GM19463 (cell line): ENCODE measurements at regions not wholly inside any gene's neighbourhood (a gene's known extent, or its start where the extent isn't known, plus 50 kb on each side); places are given as distances from the start of the nearest gene placed in this dataset.

Experiments used
- ATAC-seq: cut with Tn5 transposase; IDR thresholded peaks from one replicate; pipeline ENCODE4 v1.9.1; 2021; ENCODE audit warnings: mild to moderate bottlenecking, moderate library complexity; ENCODE audit not compliant: unreplicated experiment

- no peak for ATAC-seq
These were observed 1262.7 kb upstream of the MIR17HG start for GRCh38 chr13:90084684-90085290.

GRCh38 chr13:90089051-90089450 is 1258.4 kb upstream of the MIR17HG start:
- no peak for ATAC-seq

GRCh38 chr13:90091611-90092010 is 1255.9 kb upstream of the MIR17HG start:
- no peak for ATAC-seq

DNA sequence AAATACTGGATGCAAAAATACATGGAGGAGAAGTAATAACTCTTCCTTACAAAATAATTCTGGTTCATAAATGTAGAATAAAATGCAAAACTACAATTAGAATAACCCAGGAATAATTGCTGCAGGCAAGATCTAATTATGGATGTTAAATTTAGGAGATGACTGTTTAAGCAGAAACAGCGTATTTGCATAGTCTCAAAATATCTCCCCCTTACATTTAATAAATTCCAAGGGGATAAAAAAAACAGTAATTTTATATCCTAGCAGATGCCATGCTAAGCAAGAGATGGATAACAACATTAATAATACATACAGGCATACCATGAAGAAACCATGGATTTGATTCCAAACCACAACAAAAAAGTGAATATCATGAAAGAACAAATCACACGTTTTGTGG is 1253.1 kb upstream of the MIR17HG start:
- ATAC-seq, result no peak

GRCh38 chr13:90098577-90098976 is 1248.9 kb upstream of the MIR17HG start:
- ATAC-seq, result no peak

DNA sequence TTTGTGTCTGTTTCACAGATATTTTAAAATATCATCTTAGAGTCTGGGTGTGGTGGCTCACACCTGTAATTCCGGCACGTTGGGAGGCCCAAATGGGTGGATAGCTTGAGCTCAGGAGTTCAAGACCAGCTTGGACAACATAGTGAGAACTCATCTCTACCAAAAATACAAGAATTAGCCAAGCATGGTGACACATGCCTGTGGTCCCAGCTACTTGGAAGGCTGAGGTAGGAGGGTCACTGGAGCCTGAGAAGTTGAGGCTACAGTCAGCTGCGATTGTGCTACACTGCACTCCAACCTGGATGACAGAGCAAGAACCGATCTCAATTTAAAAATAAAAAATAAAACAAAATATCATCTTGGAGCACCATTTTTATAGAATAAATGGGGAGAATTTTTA is 1247.6 kb upstream of the MIR17HG start:
- ATAC-seq, result no peak

DNA sequence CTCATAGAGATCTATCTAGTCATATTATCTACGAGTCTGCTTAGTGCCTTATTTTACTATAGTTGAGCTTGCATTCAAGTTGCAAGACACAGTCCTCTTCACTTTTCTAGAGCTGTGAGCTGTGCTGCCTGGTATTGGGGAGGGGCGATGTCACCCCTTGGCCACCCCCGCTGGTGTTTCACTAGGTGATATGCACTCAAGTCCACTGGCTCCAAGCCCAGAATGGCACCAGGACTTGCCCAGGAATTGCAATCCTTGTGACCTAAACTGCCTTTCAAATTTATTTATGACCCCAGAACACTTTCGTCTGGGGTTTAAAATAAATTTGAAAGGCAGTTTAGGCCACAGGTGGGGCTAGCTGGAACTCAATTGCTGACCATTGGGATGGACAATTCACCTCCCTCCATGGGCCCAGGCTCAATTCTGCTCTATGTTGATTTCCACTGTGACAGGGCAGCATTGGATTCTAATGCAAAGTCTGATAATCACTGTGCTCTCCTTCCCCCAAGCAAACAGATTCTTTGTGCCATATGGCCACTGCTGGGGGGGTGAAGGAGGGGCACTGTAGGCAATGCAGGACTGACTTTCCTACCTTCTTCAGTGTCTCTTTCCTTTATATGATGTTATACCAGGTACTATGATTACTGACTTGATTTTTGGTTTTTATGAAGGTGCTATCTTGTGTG is 1244.2 kb upstream of the MIR17HG start:
- no peak for ATAC-seq

GRCh38 chr13:90104764-90105163 is 1242.7 kb upstream of the MIR17HG start:
- no peak for ATAC-seq

DNA sequence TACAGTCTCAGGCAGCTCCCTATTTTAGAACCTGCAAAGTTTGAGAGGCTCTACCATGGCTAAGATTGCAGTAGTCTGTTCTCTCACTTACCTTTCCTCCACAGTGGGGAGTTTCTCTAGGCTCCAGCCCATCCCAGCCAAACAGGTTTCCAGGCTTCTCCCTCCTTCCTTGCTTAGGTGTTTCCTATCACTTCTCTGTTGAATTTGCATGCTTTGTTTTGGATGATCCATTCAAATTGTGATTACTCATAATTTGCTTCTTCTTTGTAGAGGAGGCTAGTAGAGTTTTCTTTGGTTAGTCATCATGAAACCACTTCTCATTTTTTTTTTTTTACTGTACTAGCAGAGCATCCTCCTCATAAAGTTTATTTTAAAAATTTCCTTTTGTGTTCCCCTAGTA is 1242.2 kb upstream of the MIR17HG start:
- ATAC-seq, result no peak

DNA sequence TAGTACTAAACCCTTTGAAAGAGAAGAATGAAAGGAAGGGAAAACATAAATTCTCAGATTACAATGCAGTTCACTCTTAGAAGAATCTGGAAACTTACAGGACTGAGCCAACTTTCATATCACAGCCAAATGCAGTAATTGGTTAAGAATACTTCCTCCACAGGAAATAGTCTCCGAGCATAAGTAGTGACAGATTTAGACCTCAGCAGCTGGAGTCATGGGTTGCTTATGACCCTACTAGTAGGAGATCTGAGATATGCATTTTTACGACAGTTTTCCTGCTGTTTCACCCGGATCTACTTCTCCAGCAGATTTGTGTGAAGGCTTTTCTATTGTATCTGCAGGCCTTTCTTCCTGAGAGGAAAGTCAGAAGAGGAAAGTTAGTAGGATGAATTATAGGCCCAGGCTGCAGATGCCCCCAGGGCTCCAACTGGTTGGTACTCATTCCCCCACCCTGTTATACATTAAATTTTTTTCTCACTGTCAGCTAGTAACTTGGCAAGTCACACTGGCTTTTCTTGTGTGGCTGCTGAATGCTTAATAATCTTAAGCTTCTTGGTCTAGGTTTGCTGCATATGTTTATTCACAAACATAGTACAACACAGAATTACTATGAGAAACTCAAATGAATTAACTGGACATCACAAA is 1241.5 kb upstream of the MIR17HG start:
- ATAC-seq, result no peak

DNA sequence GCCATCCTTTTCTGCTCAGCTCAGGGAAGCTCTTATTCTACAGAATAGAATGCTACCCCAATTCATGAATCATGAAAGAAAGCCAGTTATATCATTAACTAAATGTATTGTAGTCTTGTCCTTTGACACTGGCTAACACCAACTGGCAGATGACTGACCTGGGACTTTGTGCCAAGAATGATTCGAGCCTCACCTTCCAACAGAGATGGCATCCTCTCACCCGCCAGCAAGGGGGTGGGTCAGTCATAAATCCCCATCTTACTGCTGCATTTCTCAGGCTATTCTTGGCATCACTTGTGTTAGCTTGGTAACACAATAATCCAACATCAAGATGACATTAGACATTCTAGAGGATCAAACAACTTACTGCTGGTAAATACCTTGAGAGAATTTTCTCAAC is 1239.8 kb upstream of the MIR17HG start:
- no peak for ATAC-seq

GRCh38 chr13:90108547-90108946 is 1238.9 kb upstream of the MIR17HG start:
- ATAC-seq, result no peak

DNA sequence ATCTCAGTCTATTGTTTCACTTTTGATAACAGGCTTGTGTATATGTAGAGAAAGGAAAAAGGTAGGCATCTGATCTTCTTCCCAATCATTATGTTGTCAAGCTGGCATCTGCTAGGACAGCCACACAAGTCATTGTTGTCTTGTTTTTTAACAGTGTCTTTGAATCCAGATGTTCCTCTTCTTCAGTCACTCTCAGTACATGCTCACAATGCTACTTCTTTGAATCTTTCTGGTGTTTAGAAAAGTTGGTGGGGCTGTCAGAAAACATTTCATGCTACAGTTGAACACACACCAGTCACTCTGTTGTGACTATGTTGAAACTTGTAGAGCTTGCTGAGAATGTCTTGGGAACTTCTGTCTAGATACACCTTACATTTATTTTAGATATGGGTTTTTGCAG is 1231.4 kb upstream of the MIR17HG start:
- ATAC-seq, result no peak

DNA sequence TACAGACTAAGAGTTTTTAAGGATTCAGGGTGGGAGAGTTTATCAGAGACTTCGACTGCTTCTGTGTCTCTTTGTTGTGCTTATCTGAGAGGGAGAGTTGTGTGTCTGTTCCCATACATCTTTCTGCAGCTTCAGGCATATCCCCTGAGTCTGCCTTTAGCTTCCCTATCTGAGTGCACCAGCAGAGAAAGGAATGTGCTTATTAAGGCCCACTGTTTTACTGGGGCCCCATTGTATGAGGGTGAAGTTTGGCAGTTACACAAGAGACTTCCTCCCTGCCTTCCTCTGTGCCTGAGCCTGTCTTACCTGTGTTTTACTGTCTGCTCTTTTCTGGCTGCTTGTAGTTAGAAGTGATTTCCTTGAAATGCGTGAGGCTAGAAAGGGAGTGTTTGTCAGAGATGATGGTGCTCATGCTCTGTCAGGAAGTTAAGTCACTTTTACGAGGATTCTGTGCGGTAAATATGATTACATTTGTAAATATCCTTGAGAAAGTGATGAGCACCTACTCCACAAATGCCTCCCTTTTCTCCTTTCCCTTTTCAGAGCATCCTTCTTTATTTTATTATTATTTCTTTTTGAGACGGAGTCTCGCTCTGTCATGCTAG is 1228.9 kb upstream of the MIR17HG start:
- ATAC-seq, result no peak

- ATAC-seq, result no peak
These were observed 1227.5 kb upstream of the MIR17HG start for GRCh38 chr13:90120026-90120425.

GRCh38 chr13:90121784-90122183 is 1225.7 kb upstream of the MIR17HG start:
- no peak for ATAC-seq

GRCh38 chr13:90122531-90122930 is 1225.0 kb upstream of the MIR17HG start:
- ATAC-seq, result no peak

- ATAC-seq, result no peak
These were observed 1211.9 kb upstream of the MIR17HG start for GRCh38 chr13:90135558-90135957.

DNA sequence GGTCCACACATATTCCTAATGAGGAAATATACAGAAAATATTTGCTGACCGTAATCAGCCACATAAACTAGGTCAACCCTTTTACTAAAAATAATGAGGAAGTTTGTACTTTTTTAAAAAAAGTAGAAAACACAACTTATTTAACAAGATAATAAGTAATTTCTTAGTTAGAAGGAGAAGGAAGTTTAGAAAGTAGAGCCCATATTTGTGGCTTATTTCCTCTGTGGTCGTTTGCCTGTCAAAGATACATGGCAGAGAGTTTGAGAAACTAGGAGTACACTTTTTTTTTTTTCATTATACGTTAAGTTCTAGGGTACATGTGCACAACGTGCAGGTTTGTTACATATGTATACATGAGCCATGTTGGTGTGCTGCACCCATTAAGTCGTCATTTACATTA is 1205.2 kb upstream of the MIR17HG start:
- no peak for ATAC-seq

GRCh38 chr13:90154311-90154960 is 1193.1 kb upstream of the MIR17HG start:
- ATAC-seq, result no peak

GRCh38 chr13:90156390-90156789 is 1191.1 kb upstream of the MIR17HG start:
- no peak for ATAC-seq
